Fibroblast of skin of left quadriceps (primary cell): ENCODE measurements at regions not wholly inside any gene's neighbourhood (a gene's known extent, or its start where the extent isn't known, plus 50 kb on each side); places are given as distances from the start of the nearest gene placed in this dataset.

Experiments used
- DNase-seq, 2 experiments: peaks; one replicate each; pipeline ENCODE4 v3.0.0-alpha.2; 2013; ENCODE audit warnings: low read depth in 2 of 2

- DNase-seq, result no peak
Measured at GRCh38 chr17:74049167-74049966, 154.1 kb upstream of the RPL38 start.

DNA sequence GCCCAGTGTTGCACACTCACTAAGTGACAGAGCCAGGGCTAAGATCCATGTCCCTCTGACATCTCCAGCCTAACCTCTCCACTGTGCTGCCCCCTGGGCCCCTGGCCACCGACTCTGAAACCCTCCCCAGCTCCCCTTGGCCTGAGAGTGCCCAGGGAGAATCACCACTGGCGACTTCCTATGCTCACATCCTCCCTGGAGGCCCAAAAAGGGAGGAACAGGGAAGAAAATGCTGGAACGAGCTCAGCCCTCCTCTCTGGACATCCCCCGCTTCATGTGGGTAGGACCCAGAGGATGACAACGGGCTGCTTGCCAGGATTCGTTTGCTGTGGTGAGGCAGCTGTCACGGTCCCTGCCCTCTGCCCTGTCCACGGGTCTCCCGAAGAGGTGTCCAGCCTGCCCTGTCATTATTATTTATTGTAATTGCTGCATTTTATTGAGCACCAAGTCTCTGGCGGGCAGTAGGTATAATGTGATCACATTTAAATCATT, 153.5 kb upstream of the RPL38 start:
- no peak for DNase-seq

DNA sequence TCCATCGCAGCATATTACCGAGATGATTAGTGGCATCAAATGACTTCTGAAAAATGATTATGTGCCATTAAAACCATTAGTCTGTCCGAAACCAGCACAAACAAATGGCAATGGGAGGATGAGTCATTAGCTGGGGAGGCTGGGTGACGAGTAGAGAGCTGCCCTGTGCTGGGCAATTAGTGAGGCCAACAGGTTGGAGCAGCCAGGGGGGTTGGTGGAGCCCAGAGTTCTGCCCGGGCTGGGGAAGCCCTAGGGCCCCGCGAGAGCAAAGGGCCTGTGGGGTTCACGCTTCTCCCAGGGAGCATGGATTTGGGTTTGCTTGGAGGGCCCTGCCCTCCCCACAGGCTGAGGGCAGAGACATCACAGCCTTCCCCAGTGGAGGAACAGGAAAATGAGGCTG, 152.1 kb upstream of the RPL38 start:
- DNase-seq, result no peak

DNA sequence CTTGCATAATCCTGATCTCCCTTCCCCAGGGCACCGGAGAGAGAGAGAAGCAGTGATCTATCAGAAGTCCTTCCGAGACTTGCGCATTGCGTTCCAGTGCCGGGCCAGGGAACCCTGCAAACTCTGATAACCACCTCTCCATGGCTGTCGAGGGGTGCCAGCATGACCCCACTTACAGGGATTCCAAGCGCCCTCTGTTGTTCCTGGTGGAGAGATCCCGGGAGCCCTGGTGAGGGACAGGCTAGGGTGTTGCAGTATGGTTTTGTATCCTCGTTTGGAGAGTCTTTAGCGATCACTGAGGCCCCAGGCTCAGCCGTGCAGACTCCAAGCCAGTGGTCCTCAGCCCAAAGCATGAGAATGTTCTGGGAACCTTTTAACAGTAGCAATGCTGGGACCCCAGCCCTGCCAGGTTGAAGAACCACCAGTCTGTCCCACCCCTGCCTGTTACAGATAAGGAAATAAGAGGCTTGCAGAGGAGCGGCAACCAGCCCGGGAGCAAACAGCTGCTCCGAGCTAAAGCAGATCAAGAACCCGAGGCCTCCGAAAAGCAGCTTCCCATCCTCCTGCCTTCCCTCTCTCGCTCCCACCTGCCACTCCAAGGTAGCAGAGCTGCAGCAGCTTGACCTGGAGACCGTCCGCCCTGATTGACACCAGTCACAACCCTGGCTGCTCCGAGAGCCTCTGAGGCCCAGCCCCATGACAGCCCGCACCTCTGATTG, 150.3 kb upstream of the RPL38 start:
- no peak for DNase-seq

- DNase-seq, result no peak
Measured at GRCh38 chr17:74053712-74054078, 149.8 kb upstream of the RPL38 start.

DNA sequence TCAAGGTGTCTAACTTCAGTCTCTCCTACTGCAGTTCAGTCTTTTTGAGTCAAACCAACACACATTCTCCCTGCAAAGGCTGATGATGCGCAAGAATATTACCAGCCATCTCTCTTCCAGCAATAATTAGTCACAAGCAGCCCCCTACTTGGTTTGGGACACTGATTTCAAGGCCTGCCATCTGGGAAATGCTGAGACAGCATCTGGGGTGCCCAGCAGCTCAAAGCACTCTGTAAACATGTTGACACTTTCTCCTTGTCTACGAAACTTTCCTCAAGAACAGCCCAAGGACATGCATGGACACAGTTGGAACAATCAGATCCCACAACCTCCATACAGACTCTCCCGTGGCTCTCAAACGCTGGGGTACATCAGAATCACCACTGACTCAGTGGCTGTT, 149.2 kb upstream of the RPL38 start:
- DNase-seq, result no peak

GRCh38 chr17:74055508-74056160, 147.8 kb upstream of the RPL38 start:
- no peak for DNase-seq

DNA sequence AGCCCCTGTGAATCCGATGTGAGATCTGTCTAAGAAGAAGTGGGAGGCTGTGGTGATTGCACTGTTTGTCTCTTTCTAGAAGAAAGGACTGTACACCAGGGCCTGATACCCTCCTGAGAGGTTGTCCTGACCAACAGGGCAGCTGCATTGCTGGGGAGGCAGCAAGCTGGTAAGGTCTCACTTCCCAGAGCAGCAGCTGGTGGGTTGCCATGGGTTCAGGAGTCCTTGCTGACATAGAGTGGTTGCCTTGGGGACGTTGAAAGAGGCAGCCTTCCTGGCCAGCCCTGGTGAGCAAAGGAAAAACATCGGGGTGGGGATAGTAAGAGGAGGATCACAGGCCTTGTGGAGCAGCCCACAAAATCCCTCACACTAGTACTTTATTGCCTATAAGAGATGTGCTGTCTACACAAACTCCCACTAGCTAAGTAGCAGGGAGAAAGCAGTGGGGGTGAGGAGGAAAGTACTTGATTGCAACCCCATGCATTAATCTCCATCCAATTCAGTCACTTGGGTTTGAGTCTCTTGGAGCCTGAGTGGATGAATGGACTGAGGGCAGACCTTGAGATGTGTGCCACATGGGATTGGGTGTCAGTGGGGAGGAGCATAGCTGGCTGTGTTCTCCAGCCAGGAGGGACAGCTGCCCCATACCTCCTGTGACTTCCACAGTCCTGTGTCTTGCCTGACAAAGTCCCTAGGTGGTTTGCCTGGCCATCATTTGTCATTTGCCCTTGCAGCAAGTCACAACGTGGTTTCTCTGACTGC, 143.8 kb upstream of the RPL38 start:
- DNase-seq, result no peak

DNA sequence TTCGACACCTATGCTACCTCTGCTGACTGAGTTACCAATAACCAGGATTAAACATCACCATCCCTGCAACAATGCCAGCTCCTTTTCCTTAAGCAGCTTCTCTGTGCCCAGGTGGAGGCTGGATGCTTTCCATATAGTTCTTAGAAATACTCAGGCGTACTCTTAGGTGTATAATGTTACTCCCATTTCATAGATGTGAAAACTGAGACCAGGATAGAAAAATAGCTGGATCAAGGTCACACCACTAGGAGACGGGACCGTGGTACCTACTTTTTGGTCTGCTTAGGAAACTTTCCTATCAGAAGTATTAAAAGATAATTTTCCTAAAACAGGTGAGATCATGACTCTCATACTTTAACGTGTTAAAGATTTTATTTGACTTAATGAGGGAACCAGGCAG, 141.7 kb upstream of the RPL38 start:
- DNase-seq, result no peak

DNA sequence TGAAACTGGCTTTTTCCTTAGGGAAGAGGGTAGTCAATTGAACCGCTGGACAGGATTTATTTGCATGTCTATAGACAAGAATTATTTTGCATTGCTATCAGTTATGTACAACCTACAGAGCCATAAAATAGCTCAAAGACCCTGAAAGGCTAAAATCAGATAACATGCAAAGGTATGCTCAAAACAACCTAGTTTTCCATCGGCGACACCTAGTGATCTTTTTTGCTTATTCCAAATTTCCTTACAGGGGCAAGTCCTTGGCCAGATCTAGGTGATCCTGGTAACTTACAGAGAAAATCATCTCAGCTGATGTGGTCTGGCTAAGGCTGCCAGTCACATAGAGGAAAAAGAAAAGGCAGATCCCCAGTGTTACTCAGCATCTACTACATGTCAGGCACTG, 141.2 kb upstream of the RPL38 start:
- DNase-seq, result no peak

GRCh38 chr17:74063439-74063838, 140.0 kb upstream of the RPL38 start:
- DNase-seq, result no peak

GRCh38 chr17:74070374-74070773, 133.1 kb upstream of the RPL38 start:
- DNase-seq, result no peak

GRCh38 chr17:74070998-74071679, 132.3 kb upstream of the RPL38 start:
- no peak for DNase-seq

DNA sequence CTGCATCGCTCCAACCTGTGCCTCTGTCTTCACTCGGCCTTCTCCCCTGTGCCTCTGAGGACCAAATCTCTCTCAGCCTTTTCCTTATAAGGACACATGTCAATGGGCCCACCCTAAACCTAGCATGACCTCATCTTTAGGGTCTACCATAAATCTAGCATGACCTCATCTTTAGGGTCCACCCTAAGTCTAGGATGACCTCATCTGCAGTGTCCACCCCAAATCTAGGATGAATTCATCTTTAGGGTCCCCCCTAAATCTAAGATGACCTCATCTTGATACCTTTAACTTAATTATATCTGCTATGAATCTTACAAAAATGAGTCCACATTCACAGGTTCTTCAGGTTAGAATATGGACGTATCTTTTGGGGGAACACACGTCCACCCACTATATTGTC, 131.1 kb upstream of the RPL38 start:
- DNase-seq, result no peak

DNA sequence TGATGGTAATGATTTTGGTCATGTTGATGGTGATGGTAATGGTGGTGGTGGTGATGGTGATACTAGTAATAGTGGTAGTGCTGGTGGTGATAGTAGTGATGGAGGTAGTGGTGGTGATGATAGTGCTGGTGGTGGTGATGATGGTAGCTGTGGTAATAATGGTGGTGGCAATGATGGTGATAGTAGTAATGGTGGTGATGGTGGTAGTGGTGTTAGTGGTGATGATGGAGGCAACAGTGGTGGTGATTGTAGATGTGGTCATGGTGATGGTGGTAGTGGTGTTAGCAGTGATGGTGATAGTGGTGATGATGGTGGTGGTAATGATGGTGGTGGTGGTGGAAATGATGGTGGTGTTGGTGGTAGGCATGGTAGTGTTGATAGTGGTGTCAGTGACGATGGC, 127.0 kb upstream of the RPL38 start:
- DNase-seq, result no peak

GRCh38 chr17:74077231-74077630, 126.2 kb upstream of the RPL38 start:
- no peak for DNase-seq

GRCh38 chr17:74078363-74078941, 125.0 kb upstream of the RPL38 start:
- DNase-seq, result no peak

DNA sequence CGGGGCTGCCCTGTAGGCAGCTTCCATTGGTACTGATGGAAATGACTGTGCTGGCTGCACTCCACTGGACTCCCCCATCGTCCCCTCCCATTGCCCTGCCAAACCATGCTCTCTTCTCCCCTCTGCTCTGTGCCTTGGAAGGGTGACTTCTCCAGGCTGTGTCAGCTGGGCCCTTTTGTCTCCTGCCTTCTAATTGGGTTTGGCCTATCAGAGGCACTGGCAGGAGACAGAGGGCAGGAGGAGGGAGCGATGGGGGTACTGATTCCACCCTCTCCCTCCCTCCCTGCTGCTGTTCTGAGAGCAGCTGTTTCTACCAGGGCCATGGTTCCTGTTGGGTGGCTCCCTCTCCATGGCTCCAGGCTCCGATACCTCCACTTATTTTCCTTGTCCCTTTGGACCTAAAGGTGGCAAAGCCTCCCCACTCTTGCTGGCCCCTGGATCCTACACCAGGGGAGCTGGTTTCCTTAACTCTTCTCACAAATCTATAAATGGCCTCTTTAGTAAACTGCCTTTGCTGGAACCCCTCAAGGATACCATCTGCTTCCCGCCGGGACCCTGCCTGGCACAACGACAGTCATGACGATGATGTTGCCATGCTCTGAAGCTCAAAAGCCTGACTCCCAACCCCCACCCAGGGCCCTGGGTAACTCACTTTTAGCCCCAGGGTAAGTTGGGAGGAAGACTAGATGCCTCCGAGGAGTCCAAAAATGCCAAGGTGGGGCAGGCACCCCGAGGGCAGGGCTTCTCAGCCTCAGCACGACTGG, 123.8 kb upstream of the RPL38 start:
- no peak for DNase-seq

- no peak for DNase-seq
Measured at GRCh38 chr17:74080656-74081582, 122.6 kb upstream of the RPL38 start.
